IPS-15b (cell line): ENCODE measurements at regions not wholly inside any gene's neighbourhood (a gene's known extent, or its start where the extent isn't known, plus 50 kb on each side); places are given as distances from the start of the nearest gene placed in this dataset.

Experiments
- H3K27me3 ChIP-seq: one replicate; pipeline ENCODE4 v1.6.1; 2013; ENCODE audit warnings: low read length; ENCODE audit not compliant: control insufficient read depth, insufficient read depth
- H3K36me3 ChIP-seq: one replicate; pipeline ENCODE4 v1.6.1; 2013; ENCODE audit warnings: low read length; ENCODE audit not compliant: control insufficient read depth, insufficient read depth
- H3K4me1 ChIP-seq: one replicate; pipeline ENCODE4 v1.6.1; 2013; ENCODE audit warnings: mild to moderate bottlenecking, low read length; ENCODE audit not compliant: control insufficient read depth, insufficient read depth
- H3K4me3 ChIP-seq: one replicate; pipeline ENCODE4 v1.5.1; 2013; ENCODE audit warnings: low read depth, low read length
- H3K9ac ChIP-seq: one replicate; pipeline ENCODE4 v1.6.1; 2013; ENCODE audit warnings: low read depth, mild to moderate bottlenecking, low read length
- H3K9me3 ChIP-seq: one replicate; pipeline ENCODE4 v1.6.1; 2013; ENCODE audit warnings: mild to moderate bottlenecking, low read length; ENCODE audit not compliant: control insufficient read depth, insufficient read depth

DNA sequence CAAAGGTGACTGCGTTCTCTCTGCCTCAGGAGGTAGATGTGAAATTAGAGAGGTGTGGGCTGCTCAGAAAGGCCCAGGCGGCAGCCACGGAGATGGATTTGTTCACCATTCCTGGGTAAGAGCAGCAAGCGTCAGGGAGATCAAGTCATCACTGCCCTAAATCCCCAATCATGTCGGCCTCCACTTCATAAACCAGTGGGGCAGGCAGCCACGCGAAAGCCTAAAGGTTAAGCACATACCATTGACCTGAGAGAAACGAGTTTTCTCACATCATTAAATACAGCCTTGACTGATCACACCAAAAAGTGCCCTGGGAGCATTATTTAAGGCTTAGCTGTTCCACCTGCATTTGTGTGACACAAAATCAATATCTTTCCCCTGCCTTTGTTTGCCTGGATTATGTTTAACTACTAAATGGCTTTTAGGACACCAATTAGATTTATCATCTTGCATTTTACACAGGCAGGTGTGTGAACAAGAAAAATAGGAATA is 50.7 kb upstream of the FOXB1 start:
- Histone ChIP-seq H3K9me3 (no peaks in the 10 kb centered on the region), H3K9ac (no peak overlapping the region), H3K4me1 (peaks cover 7% of the 10 kb centered on the region), H3K27me3 (no peaks in the 10 kb centered on the region), H3K36me3 (no peaks in the 10 kb centered on the region), H3K4me3 (no peak overlapping the region)

DNA sequence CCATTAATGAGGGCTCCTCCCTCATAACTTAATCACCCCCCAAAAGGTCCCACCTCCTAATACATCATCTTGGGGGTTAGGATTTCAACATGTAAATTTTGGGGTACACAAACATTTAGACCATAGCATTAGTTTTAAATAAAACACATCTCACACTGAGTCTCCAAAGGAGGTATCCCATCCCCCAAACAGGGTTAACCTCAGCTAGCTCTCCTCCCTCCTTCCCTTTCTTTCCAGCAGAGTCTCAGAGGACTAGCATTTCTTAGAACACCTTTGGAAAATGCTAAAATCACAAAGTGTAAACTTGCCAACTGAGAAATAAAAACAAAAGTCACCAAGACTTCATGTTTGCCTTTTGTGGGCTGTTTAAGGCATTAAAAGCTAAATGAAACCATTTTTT is 51.2 kb upstream of the FOXB1 start:
- Histone ChIP-seq H3K27me3 (no peaks in the 10 kb centered on the region), H3K4me3 (no peak overlapping the region)

DNA sequence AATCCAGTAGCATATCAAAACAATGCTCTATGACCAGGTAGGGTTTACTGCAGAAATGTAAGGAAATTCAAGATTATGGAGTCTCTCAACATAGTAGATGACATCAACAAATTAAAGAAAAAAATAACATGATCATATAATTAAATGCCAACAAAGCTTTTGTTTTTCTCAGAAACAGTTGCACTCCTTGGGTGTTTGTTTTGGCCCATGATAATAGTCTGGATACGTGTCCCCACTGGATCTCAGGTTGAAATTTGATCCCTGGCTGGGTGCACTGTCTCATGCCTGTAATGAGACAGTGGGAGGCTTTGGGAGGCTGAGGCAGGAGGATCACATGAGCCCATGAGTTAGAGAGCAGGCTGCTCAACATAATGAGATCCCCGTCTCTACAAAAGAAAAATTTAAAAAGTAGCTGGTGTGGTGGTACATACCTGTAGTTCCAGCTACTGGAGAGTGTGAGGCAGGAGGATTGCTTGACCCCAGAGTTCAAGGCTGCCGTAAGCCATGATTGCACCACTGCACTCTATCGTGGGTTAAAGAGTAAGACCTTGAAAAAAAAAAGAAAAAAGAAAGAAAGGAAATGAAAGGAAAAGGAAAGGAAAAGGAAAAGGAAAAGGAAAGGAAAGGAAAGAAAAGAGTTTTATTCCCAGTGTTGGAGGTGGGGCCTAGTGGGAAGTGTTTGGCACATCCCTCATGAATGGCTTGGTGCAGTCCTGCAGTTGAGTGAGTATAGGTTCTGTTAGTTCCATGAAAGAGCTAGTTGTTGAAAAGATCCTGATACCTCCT is 53.3 kb upstream of the FOXB1 start:
- no peak overlapping the region for H3K9ac ChIP-seq
- H3K36me3 ChIP-seq = no peaks in the 10 kb centered on the region
- no peaks in the 10 kb centered on the region for H3K27me3 ChIP-seq

More for the DNA sequence above, 51.2 kb upstream of the FOXB1 start:
- H3K36me3 ChIP-seq = no peaks in the 10 kb centered on the region
- peaks cover 7% of the 10 kb centered on the region for H3K4me1 ChIP-seq
- H3K9me3 ChIP-seq = no peaks in the 10 kb centered on the region
- no peak overlapping the region for H3K9ac ChIP-seq

DNA sequence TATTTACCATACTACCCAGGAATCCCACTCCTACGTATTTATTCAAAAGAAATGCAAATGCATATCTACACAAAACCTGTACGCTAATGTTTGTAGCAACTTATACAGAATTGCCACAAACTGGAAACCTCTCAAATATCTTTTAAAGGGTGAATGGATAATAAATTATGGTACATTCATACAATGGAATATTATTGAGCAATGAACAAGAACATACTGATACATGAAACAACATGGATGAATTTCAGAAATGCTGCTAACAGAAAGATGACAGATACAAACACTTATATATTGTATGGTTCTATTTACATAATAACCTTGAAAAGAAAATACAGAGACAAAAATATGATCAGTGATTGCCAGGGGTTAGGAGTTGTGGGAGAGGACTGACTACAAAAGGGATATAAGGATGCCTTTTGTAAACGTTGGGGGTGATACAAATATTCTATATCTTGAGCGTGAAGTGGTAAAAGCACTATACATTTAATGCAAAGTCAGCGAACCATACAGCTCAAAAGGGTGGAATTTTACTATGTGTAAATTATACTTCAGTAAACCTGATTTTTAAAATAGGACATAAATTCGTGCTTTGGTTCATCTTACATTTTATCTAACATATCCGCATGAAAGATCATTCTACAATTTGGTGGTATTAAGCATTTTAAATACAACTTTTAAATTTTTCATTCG is 55.0 kb upstream of the FOXB1 start:
- no peaks in the 10 kb centered on the region for H3K36me3 ChIP-seq
- H3K9ac ChIP-seq = no peak overlapping the region
- no peaks in the 10 kb centered on the region for H3K27me3 ChIP-seq
- H3K4me1 ChIP-seq = peaks cover 7% of the 10 kb centered on the region
- no peaks in the 10 kb centered on the region for H3K9me3 ChIP-seq
- no peak overlapping the region for H3K4me3 ChIP-seq

More for the DNA sequence above, 53.3 kb upstream of the FOXB1 start:
- Histone ChIP-seq H3K4me3 (no peak overlapping the region), H3K4me1 (peaks cover 7% of the 10 kb centered on the region), H3K9me3 (no peaks in the 10 kb centered on the region)

DNA sequence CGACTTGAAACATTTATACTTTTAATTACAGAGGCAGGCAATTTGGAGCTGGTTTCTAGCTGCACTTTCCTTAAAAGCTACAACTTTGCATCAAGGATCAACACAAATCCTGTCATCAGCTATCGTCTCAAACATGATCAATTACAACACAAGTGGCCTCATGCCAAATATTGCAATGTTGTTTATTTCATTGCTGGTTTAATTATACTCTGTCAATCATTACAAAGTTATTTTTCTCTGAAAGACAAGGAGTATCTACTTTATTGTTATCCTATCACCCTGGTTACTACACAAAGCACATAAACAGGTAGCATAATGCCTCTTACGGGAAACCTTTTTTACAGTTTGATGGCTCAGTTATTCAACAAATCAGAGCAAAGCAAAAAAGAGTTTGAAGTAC is 58.0 kb upstream of the FOXB1 start:
- Histone ChIP-seq H3K27me3 (no peaks in the 10 kb centered on the region), H3K4me1 (peaks cover 4% of the 10 kb centered on the region)

DNA sequence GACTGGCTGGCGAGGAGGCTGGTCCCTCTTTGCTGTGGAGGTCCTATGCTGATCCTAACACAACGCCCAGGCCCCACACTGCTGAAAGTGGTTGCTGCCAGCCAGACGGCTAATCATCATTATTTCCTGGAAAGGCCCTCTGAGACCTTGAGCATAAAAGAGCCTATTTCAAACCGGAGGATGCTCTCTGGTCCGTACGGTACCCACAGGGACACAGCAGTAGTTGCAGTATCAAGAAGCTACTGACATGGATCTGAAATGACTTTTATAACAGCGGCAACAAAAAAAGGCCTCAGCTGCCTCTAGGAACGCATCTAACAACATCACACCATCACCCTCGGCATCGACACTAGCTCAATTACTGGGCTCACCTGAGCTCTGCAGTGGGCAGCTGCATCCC is 59.1 kb upstream of the FOXB1 start:
- H3K4me1 ChIP-seq = peaks cover 4% of the 10 kb centered on the region
- no peak overlapping the region for H3K9ac ChIP-seq
- no peak overlapping the region for H3K4me3 ChIP-seq
- H3K36me3 ChIP-seq = no peaks in the 10 kb centered on the region
- H3K27me3 ChIP-seq = no peaks in the 10 kb centered on the region
- no peaks in the 10 kb centered on the region for H3K9me3 ChIP-seq

More for the DNA sequence above, 58.0 kb upstream of the FOXB1 start:
- Histone ChIP-seq H3K9me3 (no peaks in the 10 kb centered on the region), H3K9ac (no peak overlapping the region), H3K4me3 (no peak overlapping the region), H3K36me3 (no peaks in the 10 kb centered on the region)

DNA sequence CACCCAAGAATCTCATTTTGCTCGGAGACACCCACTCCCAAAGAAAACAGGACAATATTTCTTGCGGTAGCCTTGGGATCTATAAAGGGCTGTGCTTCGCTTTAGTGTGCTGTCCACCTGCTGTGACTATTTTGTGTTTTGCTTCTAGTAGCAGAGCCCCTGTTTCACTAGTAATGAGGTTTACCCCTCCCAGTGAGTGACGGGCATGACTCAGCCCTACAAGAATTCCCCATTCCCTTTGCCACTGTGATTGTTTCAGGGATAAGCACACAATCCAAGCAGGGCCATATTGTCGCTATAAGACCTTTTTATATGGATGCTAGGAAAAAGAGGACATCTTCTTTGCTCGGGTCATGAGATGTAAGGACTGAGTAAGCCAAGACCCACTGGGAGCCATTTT is 62.5 kb upstream of the FOXB1 start:
- Histone ChIP-seq H3K4me1 (peaks cover 4% of the 10 kb centered on the region), H3K36me3 (no peaks in the 10 kb centered on the region), H3K9ac (no peak overlapping the region), H3K9me3 (no peaks in the 10 kb centered on the region), H3K4me3 (no peak overlapping the region), H3K27me3 (no peaks in the 10 kb centered on the region)

DNA sequence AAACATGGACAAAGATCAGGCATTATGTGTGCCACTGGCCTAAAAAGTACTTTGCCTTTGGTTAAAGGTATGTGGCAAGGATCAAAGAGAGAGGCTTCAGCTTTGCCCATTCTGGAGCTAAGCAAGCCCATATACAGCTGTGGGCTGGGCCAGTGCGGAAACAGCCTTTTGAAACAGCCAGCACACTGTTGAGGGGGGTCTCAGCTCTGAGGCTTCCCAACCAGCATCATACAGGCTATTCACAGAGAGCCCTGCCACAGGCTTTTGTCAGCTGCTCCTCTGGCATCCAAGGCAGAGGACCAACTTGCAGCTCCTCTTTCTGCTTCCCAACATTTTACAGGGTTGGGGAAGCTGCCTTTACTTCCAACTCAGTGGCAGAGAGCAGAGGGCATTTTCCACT is 63.2 kb upstream of the FOXB1 start:
- H3K4me1 ChIP-seq = peaks cover 4% of the 10 kb centered on the region
- H3K4me3 ChIP-seq = no peak overlapping the region
- no peaks in the 10 kb centered on the region for H3K27me3 ChIP-seq
- H3K9me3 ChIP-seq = no peaks in the 10 kb centered on the region
- H3K36me3 ChIP-seq = no peaks in the 10 kb centered on the region
- H3K9ac ChIP-seq = no peak overlapping the region

DNA sequence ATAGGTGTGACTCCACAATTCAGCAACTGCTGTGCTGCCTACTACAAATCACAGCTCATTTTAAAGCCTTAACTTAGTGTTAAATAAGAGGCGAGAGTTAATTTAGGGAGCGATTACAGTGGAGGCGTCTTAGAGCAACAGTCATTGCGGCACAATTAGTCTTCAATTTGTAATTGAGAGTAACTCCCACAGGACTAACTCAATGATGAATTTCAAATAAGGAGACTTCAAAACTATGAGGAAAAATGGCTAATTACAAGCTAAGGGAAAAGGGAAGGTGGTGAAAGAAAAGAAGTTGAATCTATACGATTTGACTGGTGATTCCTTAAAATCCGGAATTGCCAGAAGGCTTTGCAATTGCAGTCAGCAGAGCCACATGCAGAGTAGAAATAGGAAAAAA is 63.7 kb upstream of the FOXB1 start:
- H3K9me3 ChIP-seq = no peaks in the 10 kb centered on the region
- H3K36me3 ChIP-seq = no peaks in the 10 kb centered on the region
- no peak overlapping the region for H3K9ac ChIP-seq
- H3K4me3 ChIP-seq = no peak overlapping the region
- H3K27me3 ChIP-seq = no peaks in the 10 kb centered on the region
- peaks cover 4% of the 10 kb centered on the region for H3K4me1 ChIP-seq

DNA sequence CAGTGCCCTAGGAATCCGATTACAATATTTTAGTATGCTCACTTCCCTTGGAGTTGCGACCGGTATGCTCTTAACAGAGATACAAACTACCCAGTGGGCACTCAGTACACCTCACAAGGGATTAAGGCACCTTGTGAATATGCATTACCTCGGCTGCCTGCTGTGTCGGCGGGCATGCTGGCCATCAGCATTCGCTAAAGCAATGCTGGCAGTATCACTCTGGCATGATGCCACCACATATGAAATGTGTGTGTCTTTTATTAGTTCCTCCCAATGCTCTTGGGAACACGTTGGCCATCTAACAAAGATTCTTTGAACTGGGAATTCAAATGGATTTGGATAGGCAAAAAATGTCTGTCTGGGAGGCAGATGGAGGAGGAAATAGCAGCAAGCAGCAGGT is 67.4 kb upstream of the FOXB1 start:
- H3K27me3 ChIP-seq = no peaks in the 10 kb centered on the region
- no peaks in the 10 kb centered on the region for H3K36me3 ChIP-seq
- no peaks in the 10 kb centered on the region for H3K9me3 ChIP-seq
- no peak overlapping the region for H3K4me3 ChIP-seq
- H3K4me1 ChIP-seq = peaks cover 11% of the 10 kb centered on the region
- no peak overlapping the region for H3K9ac ChIP-seq

DNA sequence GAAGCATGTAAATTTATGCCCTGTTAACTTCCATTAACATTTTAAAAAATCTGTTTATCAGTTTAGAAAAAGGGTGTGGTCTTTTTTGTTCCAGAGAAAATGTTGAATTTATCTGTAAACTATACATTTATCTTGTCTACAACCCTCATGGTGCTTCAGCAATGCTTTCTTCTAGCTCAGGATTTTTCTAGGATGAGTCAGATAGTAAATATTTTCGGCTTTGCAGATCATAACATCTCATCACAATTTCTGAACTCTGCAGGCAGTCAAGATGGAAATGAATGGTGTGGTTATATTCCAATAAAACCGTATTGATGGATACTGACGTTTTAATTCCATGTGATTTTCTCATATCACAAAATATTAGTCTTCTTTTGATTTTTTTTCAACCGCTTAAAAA is 70.5 kb upstream of the FOXB1 start:
- H3K9ac ChIP-seq = no peak overlapping the region
- H3K4me3 ChIP-seq = no peak overlapping the region
- H3K36me3 ChIP-seq = no peaks in the 10 kb centered on the region
- H3K4me1 ChIP-seq = peaks cover 6% of the 10 kb centered on the region
- no peaks in the 10 kb centered on the region for H3K27me3 ChIP-seq
- H3K9me3 ChIP-seq = no peaks in the 10 kb centered on the region
